ENCODE measurements at regions not wholly inside any gene's neighbourhood (a gene's known extent, or its start where the extent isn't known, plus 50 kb on each side); places are given as distances from the start of the nearest gene placed in this dataset.

- Histone ChIP-seq H3K4me3 (ENCODE audit: low read length) (no peak overlapping the region), H3K36me3 (ENCODE audit: insufficient read depth, low read length) (no peaks in the 10 kb centered on the region), H3K9ac (ENCODE audit: low read depth, low read length) (no peak overlapping the region), H3K27me3 (ENCODE audit: control insufficient read depth, insufficient read depth, low read length) (no peaks in the 10 kb centered on the region), H3K4me2 (ENCODE audit: low read length) (no peak overlapping the region), H3K9me3 (replicated peaks; ENCODE audit: low read length) (no peaks in the 10 kb centered on the region), H3K4me1 (ENCODE audit: control insufficient read depth, insufficient read depth, low read length) (no peaks in the 10 kb centered on the region)
Measured at GRCh38 chr18:25710981-25711380, 359.0 kb upstream of the ZNF521 start.

DNA sequence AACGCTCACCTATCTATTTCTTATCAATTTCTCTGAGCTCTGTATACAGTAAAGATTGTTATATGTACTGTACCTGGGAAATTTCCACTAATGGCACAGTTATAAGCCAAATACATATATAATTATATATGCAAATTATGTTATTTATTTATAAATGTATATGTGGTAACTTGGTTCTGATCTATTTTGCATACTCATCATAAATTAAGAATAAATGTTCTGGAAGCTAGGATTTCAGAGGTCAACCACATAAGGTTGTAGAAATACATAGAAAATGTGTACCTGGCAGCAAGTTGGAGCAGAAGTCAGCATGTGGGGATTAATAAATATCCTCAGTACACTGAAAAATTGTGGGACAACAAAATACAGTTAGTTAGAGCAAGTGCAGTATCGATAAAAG, 353.7 kb upstream of the ZNF521 start:
- Histone ChIP-seq H3K36me3 (ENCODE audit: insufficient read depth, low read length) (no peaks in the 10 kb centered on the region), H3K27me3 (ENCODE audit: control insufficient read depth, insufficient read depth, low read length) (peaks cover 4% of the 10 kb centered on the region), H3K9me3 (replicated peaks; ENCODE audit: low read length) (no peaks in the 10 kb centered on the region), H3K4me2 (ENCODE audit: low read length) (no peak overlapping the region), H3K4me1 (ENCODE audit: control insufficient read depth, insufficient read depth, low read length) (no peaks in the 10 kb centered on the region), H3K9ac (ENCODE audit: low read depth, low read length) (no peak overlapping the region), H3K4me3 (ENCODE audit: low read length) (no peak overlapping the region)

DNA sequence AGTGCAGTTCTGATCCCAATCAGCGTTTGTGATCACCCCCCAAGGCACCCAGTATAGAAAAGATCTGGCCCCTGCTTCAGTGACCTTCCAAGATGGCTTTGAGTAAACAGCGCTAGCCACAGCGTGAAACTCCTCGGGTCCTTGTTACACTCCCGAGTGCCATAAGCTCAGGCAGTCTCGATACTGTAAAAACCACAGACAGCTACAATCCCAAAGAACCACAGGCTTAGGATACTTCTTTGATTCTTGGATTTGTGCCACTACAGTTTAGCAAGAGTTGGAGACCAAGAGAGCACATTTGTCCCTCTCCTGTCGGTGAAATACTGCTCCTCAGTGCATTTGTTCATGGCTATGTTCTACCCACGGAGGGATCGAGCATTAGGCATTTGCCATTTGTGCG, 352.5 kb upstream of the ZNF521 start:
- Histone ChIP-seq H3K4me1 (ENCODE audit: control insufficient read depth, insufficient read depth, low read length) (no peaks in the 10 kb centered on the region), H3K9ac (ENCODE audit: low read depth, low read length) (no peak overlapping the region), H3K27me3 (ENCODE audit: control insufficient read depth, insufficient read depth, low read length) (peaks cover 4% of the 10 kb centered on the region), H3K36me3 (ENCODE audit: insufficient read depth, low read length) (no peaks in the 10 kb centered on the region), H3K4me3 (ENCODE audit: low read length) (no peak overlapping the region), H3K4me2 (ENCODE audit: low read length) (no peak overlapping the region), H3K9me3 (replicated peaks; ENCODE audit: low read length) (no peaks in the 10 kb centered on the region)

DNA sequence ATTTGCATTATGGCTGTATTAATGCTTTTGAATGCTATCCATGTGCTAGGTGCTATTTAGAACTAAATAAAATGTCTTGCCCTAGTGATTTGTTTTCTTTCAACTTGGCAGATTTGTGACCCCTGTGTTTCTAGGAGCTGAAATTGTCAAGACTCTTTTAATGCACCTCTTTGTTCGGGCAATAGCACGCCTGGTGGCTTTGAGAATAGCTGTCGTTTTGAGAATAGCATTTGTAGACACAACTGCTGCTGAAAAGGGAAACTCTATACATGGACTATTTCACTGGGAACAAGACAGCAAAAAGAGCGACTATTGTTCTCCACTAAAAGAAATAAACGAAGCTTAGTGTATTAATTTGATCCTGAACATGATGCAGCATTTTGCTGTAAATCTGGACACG, 352.1 kb upstream of the ZNF521 start:
- Histone ChIP-seq H3K9me3 (replicated peaks; ENCODE audit: low read length) (no peaks in the 10 kb centered on the region), H3K9ac (ENCODE audit: low read depth, low read length) (no peak overlapping the region), H3K4me2 (ENCODE audit: low read length) (no peak overlapping the region), H3K4me3 (ENCODE audit: low read length) (no peak overlapping the region), H3K27me3 (ENCODE audit: control insufficient read depth, insufficient read depth, low read length) (peaks cover 4% of the 10 kb centered on the region), H3K4me1 (ENCODE audit: control insufficient read depth, insufficient read depth, low read length) (no peaks in the 10 kb centered on the region), H3K36me3 (ENCODE audit: insufficient read depth, low read length) (no peaks in the 10 kb centered on the region)

GRCh38 chr18:25701821-25702220, 349.9 kb upstream of the ZNF521 start:
- H3K4me3 ChIP-seq (ENCODE audit: low read length) = no peak overlapping the region
- no peaks in the 10 kb centered on the region for H3K36me3 ChIP-seq (ENCODE audit: insufficient read depth, low read length)
- H3K27me3 ChIP-seq (ENCODE audit: control insufficient read depth, insufficient read depth, low read length) = peaks cover 4% of the 10 kb centered on the region
- no peak overlapping the region for H3K9ac ChIP-seq (ENCODE audit: low read depth, low read length)
- no peak overlapping the region for H3K4me2 ChIP-seq (ENCODE audit: low read length)
- H3K9me3 ChIP-seq (replicated peaks; ENCODE audit: low read length) = no peaks in the 10 kb centered on the region
- no peaks in the 10 kb centered on the region for H3K4me1 ChIP-seq (ENCODE audit: control insufficient read depth, insufficient read depth, low read length)

- Histone ChIP-seq H3K4me2 (ENCODE audit: low read length) (no peak overlapping the region), H3K9me3 (replicated peaks; ENCODE audit: low read length) (no peaks in the 10 kb centered on the region), H3K9ac (ENCODE audit: low read depth, low read length) (no peak overlapping the region), H3K36me3 (ENCODE audit: insufficient read depth, low read length) (no peaks in the 10 kb centered on the region), H3K27me3 (ENCODE audit: control insufficient read depth, insufficient read depth, low read length) (no peaks in the 10 kb centered on the region), H3K4me1 (ENCODE audit: control insufficient read depth, insufficient read depth, low read length) (no peaks in the 10 kb centered on the region), H3K4me3 (ENCODE audit: low read length) (no peak overlapping the region)
Measured at GRCh38 chr18:25686960-25687500, 335.1 kb upstream of the ZNF521 start.

DNA sequence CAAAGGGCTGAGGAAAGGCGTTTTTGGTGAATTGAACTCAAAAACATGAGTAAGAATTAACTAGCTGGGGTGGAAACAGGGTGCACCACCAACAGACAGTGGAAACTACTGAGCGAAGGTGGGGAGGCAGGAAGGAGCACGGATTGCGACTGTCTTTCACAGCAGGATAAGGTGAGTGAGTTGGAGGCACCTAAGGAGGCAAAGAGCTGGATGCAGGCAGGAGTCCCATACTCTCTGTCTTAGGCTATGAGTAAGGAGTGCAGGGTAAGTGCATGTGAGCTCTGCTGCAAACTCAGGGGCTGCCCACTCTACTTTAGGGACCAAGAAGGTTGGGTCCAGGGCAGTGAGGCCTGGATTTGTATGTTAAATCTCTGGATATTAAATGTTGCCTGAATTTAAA, 333.1 kb upstream of the ZNF521 start:
- H3K36me3 ChIP-seq (ENCODE audit: insufficient read depth, low read length) = no peaks in the 10 kb centered on the region
- no peak overlapping the region for H3K4me2 ChIP-seq (ENCODE audit: low read length)
- H3K4me3 ChIP-seq (ENCODE audit: low read length) = no peak overlapping the region
- no peaks in the 10 kb centered on the region for H3K4me1 ChIP-seq (ENCODE audit: control insufficient read depth, insufficient read depth, low read length)
- no peaks in the 10 kb centered on the region for H3K9me3 ChIP-seq (replicated peaks; ENCODE audit: low read length)
- no peak overlapping the region for H3K9ac ChIP-seq (ENCODE audit: low read depth, low read length)
- no peaks in the 10 kb centered on the region for H3K27me3 ChIP-seq (ENCODE audit: control insufficient read depth, insufficient read depth, low read length)

DNA sequence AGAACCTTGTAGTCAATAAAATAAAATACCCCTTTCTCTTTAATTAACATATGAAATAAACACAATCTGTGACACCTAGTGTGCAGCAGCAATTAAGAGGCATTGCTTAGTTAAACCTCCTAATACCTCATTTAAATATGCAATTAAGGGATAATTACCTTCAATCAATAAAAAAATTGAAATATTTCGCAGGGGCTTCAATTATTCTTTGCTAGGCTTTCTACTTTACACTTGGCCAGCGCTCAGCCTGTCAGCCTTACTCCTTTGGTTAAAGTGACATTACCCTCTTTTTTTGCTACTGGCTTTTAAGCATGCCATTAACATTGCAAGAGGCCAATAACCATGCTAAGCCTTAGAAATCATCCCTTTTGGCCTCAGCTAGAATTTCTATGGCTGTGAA, 327.5 kb upstream of the ZNF521 start:
- no peaks in the 10 kb centered on the region for H3K9me3 ChIP-seq (replicated peaks; ENCODE audit: low read length)
- H3K9ac ChIP-seq (ENCODE audit: low read depth, low read length) = no peak overlapping the region
- no peak overlapping the region for H3K4me3 ChIP-seq (ENCODE audit: low read length)
- H3K36me3 ChIP-seq (ENCODE audit: insufficient read depth, low read length) = no peaks in the 10 kb centered on the region
- no peaks in the 10 kb centered on the region for H3K4me1 ChIP-seq (ENCODE audit: control insufficient read depth, insufficient read depth, low read length)
- no peak overlapping the region for H3K4me2 ChIP-seq (ENCODE audit: low read length)
- no peaks in the 10 kb centered on the region for H3K27me3 ChIP-seq (ENCODE audit: control insufficient read depth, insufficient read depth, low read length)

- no peak overlapping the region for H3K4me2 ChIP-seq (ENCODE audit: low read length)
- no peaks in the 10 kb centered on the region for H3K27me3 ChIP-seq (ENCODE audit: control insufficient read depth, insufficient read depth, low read length)
Measured at GRCh38 chr18:25678221-25678620, 326.3 kb upstream of the ZNF521 start.

GRCh38 chr18:25675123-25675850, 323.3 kb upstream of the ZNF521 start:
- Histone ChIP-seq H3K27me3 (ENCODE audit: control insufficient read depth, insufficient read depth, low read length) (no peaks in the 10 kb centered on the region), H3K4me2 (ENCODE audit: low read length) (no peak overlapping the region), H3K4me1 (ENCODE audit: control insufficient read depth, insufficient read depth, low read length) (no peaks in the 10 kb centered on the region), H3K9me3 (replicated peaks; ENCODE audit: low read length) (no peaks in the 10 kb centered on the region), H3K4me3 (ENCODE audit: low read length) (no peak overlapping the region), H3K36me3 (ENCODE audit: insufficient read depth, low read length) (no peaks in the 10 kb centered on the region), H3K9ac (ENCODE audit: low read depth, low read length) (no peak overlapping the region)

More at GRCh38 chr18:25678221-25678620, 326.3 kb upstream of the ZNF521 start:
- Histone ChIP-seq H3K9me3 (replicated peaks; ENCODE audit: low read length) (no peaks in the 10 kb centered on the region), H3K4me3 (ENCODE audit: low read length) (no peak overlapping the region), H3K9ac (ENCODE audit: low read depth, low read length) (no peak overlapping the region), H3K36me3 (ENCODE audit: insufficient read depth, low read length) (no peaks in the 10 kb centered on the region), H3K4me1 (ENCODE audit: control insufficient read depth, insufficient read depth, low read length) (no peaks in the 10 kb centered on the region)

- Histone ChIP-seq H3K27me3 (ENCODE audit: control insufficient read depth, insufficient read depth, low read length) (no peaks in the 10 kb centered on the region), H3K9ac (ENCODE audit: low read depth, low read length) (no peak overlapping the region), H3K4me3 (ENCODE audit: low read length) (no peak overlapping the region), H3K4me2 (ENCODE audit: low read length) (no peak overlapping the region), H3K9me3 (replicated peaks; ENCODE audit: low read length) (no peaks in the 10 kb centered on the region), H3K36me3 (ENCODE audit: insufficient read depth, low read length) (no peaks in the 10 kb centered on the region), H3K4me1 (ENCODE audit: control insufficient read depth, insufficient read depth, low read length) (no peaks in the 10 kb centered on the region)
Measured at GRCh38 chr18:25674183-25674582, 322.2 kb upstream of the ZNF521 start.

DNA sequence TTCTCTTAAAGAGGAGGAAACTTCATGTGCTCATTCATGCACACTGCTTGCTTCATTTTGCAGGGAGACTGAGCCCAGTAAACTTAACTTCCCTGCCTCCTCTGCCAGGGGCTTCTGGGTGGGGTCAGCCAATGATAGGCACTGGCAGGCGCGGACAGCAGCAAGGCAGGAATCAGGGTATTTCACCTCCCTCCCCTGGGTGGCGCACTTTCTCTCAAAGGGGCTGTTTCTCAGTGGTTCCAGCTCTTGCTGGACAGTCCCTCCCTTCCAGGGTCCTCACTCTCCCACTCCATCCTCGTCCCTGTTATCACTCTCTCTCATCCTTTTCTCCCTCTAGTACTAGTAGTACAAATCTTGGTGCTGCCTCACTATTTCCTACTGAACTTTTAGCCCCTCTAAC, 320.5 kb upstream of the ZNF521 start:
- Histone ChIP-seq H3K36me3 (ENCODE audit: insufficient read depth, low read length) (no peaks in the 10 kb centered on the region), H3K4me3 (ENCODE audit: low read length) (no peak overlapping the region), H3K9me3 (replicated peaks; ENCODE audit: low read length) (no peaks in the 10 kb centered on the region), H3K4me1 (ENCODE audit: control insufficient read depth, insufficient read depth, low read length) (no peaks in the 10 kb centered on the region), H3K27me3 (ENCODE audit: control insufficient read depth, insufficient read depth, low read length) (no peaks in the 10 kb centered on the region), H3K4me2 (ENCODE audit: low read length) (no peak overlapping the region), H3K9ac (ENCODE audit: low read depth, low read length) (no peak overlapping the region)

All from skeletal muscle satellite cell (primary cell).